HepG2 (cell line): ENCODE measurements at regions not wholly inside any gene's neighbourhood (a gene's known extent, or its start where the extent isn't known, plus 50 kb on each side); places are given as distances from the start of the nearest gene placed in this dataset.

Experiments
- ATAC-seq: fragments of 200-7000 bp; cut with Tn5 transposase; 3 replicates; pipeline ENCODE4 v1.9.1; 2020; ENCODE audit warnings: mild to moderate bottlenecking, moderate library complexity
- BruUV-seq: library from RNA; stranded (reverse); fragments of 400-500 nt; replicated peaks from 2 replicates; lab custom pipeline; 2021; lab: Mats Ljungman, UMichigan
- CTCF ChIA-PET: fragments of 300-600 bp; formaldehyde crosslinking; extraction: SDS; loops from one replicate; lab custom pipeline; 2021; ENCODE audit warnings: low total read pairs, inconsistent platforms, low intra/inter-chr PET ratio; lab: Yijun Ruan, JAX
- POLR2A ChIA-PET: fragments of 350-600 bp; sonication (Branson Sonifier 250); formaldehyde crosslinking; loops from one replicate; lab custom pipeline; 2020; ENCODE audit warnings: antibody characterized with exemption, inconsistent platforms; lab: Yijun Ruan, JAX
- DNase-seq: peaks from one replicate; pipeline ENCODE4 v3.0.0-alpha.2; 2015; ENCODE audit warnings: low spot score
- FAIRE-seq: peaks from 3 replicates; lab custom pipeline; 2011; peaks lifted over from hg19 to GRCh38; lab: Jason Lieb, UNC
- H2AFZ ChIP-seq: one replicate; pipeline ENCODE4 v1.6.1; 2011; ENCODE audit warnings: low read length, inconsistent platforms
- H3K27ac ChIP-seq: fragments of 300-600 bp; 3 replicates; pipeline ENCODE4 v1.8.0; 2011; ENCODE audit warnings: mixed run types, mild to moderate bottlenecking, mixed read lengths, low read length, inconsistent platforms; ENCODE audit not compliant: insufficient read depth; ENCODE audit errors: extremely low read length
- H3K27me3 ChIP-seq, 2 experiments: fragments of 200-600 bp in 1 of 2; 2 replicates in 1 of 2; 3 replicates in 1 of 2; pipeline versions ENCODE4 v1.6.0 to v1.8.0; 2011; ENCODE audit warnings: low read length in 2 of 2, mild to moderate bottlenecking in 2 of 2, moderate library complexity in 2 of 2, inconsistent platforms in 1 of 2; ENCODE audit not compliant: insufficient read depth in 2 of 2, control insufficient read depth in 1 of 2
- H3K36me3 ChIP-seq, 2 experiments: fragments of 200-600 bp in 1 of 2; replicated peaks in 1 of 2; 2 replicates in 1 of 2; 3 replicates in 1 of 2; pipeline versions ENCODE4 v1.5.1 to v1.8.0; 2011; ENCODE audit warnings: low read length in 2 of 2, inconsistent platforms in 1 of 2; ENCODE audit not compliant: insufficient read depth in 2 of 2, control insufficient read depth in 1 of 2
- H3K4me1 ChIP-seq: 2 replicates; pipeline ENCODE4 v1.5.1; 2012; ENCODE audit warnings: low read length, inconsistent platforms; ENCODE audit not compliant: insufficient read depth
- H3K4me2 ChIP-seq: 2 replicates; pipeline ENCODE4 v1.6.0; 2011; ENCODE audit warnings: low read depth, low read length, inconsistent platforms
- H3K4me3 ChIP-seq, 3 experiments: fragments of 200-600 bp in 1 of 3; sonication (generic), shearing (Covaris generic) in 1 of 3; replicated peaks in 1 of 3; 2 replicates each; pipeline ENCODE4 v1.5.1; 2011 to 2016; ENCODE audit warnings: low read length in 3 of 3, inconsistent platforms in 2 of 3, low read depth in 2 of 3, mild to moderate bottlenecking in 2 of 3, control low read depth in 1 of 3, mixed read lengths in 1 of 3; ENCODE audit not compliant: insufficient read depth in 1 of 3
- H3K79me2 ChIP-seq: one replicate; pipeline ENCODE4 v1.6.1; 2011; ENCODE audit warnings: low read length, inconsistent platforms; ENCODE audit not compliant: insufficient read depth
- H3K9ac ChIP-seq: 2 replicates; pipeline ENCODE4 v1.6.0; 2011; ENCODE audit warnings: mild to moderate bottlenecking, low read depth, low read length, inconsistent platforms; ENCODE audit not compliant: insufficient read depth
- H3K9me3 ChIP-seq: 2 replicates; pipeline ENCODE4 v1.5.1; 2012; ENCODE audit warnings: mild to moderate bottlenecking, low read length
- H4K20me1 ChIP-seq: 2 replicates; pipeline ENCODE4 v1.6.0; 2011; ENCODE audit warnings: inconsistent platforms, mild to moderate bottlenecking, low read length, moderate library complexity; ENCODE audit not compliant: insufficient read depth
- CREM ChIP-seq, 2 experiments: sonication (generic) in 1 of 2; formaldehyde crosslinking in 1 of 2; IDR thresholded peaks; 2 replicates each; pipeline versions ENCODE4 v1.4.0 to v1.6.1; 2016 to 2020; ENCODE audit warnings: antibody characterized with exemption in 1 of 2, mild to moderate bottlenecking in 1 of 2, missing genetic modification reagents in 1 of 2
- DR1 ChIP-seq: sonication (generic); formaldehyde crosslinking; IDR thresholded peaks from 2 replicates; pipeline ENCODE4 v1.8.0; 2021; ENCODE audit warnings: mild to moderate bottlenecking, missing genetic modification reagents, inconsistent platforms
- ETV5 ChIP-seq: IDR thresholded peaks from 2 replicates; pipeline ENCODE4 v1.6.1; 2018; ENCODE audit warnings: missing biosample characterization, missing genetic modification reagents, inconsistent platforms, borderline replicate concordance
- GFI1 ChIP-seq: sonication (generic); formaldehyde crosslinking; IDR thresholded peaks from 2 replicates; pipeline ENCODE4 v1.5.0; 2020; ENCODE audit warnings: missing genetic modification reagents, mild to moderate bottlenecking, borderline replicate concordance
- GTF2F1 ChIP-seq: fragments of 150-350 bp; IDR thresholded peaks from 2 replicates; pipeline ENCODE4 v1.6.1; 2014; ENCODE audit warnings: low read length
- MXI1 ChIP-seq: IDR thresholded peaks from 3 replicates; pipeline ENCODE4 v1.6.1; 2012; ENCODE audit warnings: low read depth, low read length, inconsistent platforms, borderline replicate concordance
- SIX1 ChIP-seq: sonication (generic); formaldehyde crosslinking; IDR thresholded peaks from 2 replicates; pipeline ENCODE4 v1.4.0; 2020; ENCODE audit warnings: missing genetic modification reagents, borderline replicate concordance
- TOPORS ChIP-seq: sonication (generic); formaldehyde crosslinking; IDR thresholded peaks from 2 replicates; pipeline ENCODE4 v1.8.0; 2023; ENCODE audit warnings: mild to moderate bottlenecking, missing genetic modification reagents
- TSC22D2 ChIP-seq: sonication (generic); formaldehyde crosslinking; IDR thresholded peaks from 2 replicates; pipeline ENCODE4 v1.5.1; 2020; ENCODE audit warnings: missing genetic modification reagents, mild to moderate bottlenecking, borderline replicate concordance
- ZFP62 ChIP-seq: sonication (generic); formaldehyde crosslinking; IDR thresholded peaks from 2 replicates; pipeline ENCODE4 v1.4.0; 2020; ENCODE audit warnings: missing genetic modification reagents
- ZNF34 ChIP-seq: sonication (generic); formaldehyde crosslinking; IDR thresholded peaks from 2 replicates; pipeline ENCODE4 v1.4.0; 2020; ENCODE audit warnings: mild to moderate bottlenecking, missing genetic modification reagents, borderline replicate concordance
- ZNF543 ChIP-seq: sonication (generic); formaldehyde crosslinking; IDR thresholded peaks from 2 replicates; pipeline ENCODE4 v1.4.0; 2020; ENCODE audit warnings: mild to moderate bottlenecking, missing genetic modification reagents
- ZNF589 ChIP-seq: sonication (generic); formaldehyde crosslinking; conservative IDR thresholded peaks from 2 replicates; pipeline ENCODE4 v1.8.0; 2022; ENCODE audit warnings: mild to moderate bottlenecking, moderate library complexity, missing genetic modification reagents
- ZNF749 ChIP-seq: sonication (generic); formaldehyde crosslinking; IDR thresholded peaks from 2 replicates; pipeline ENCODE4 v1.8.0; 2022; ENCODE audit warnings: mild to moderate bottlenecking, missing genetic modification reagents, moderate library complexity, borderline replicate concordance
- WGBS: methylation state at CpG from one replicate; pipeline ENCODE4 v1.1.6; 2017; ENCODE audit warnings: low lambda C conversion rate; 5-methylcytosine and 5-hydroxymethylcytosine counted together
- in situ Hi-C: cut with HindIII; loops from 2 replicates; pipeline ENCODE4 v1.10.0; 2017; ENCODE audit warnings: low pct_unique_long_range_greater_than_20kb; ENCODE audit not compliant: extremely low pct_ligation_motif_present
- intact Hi-C: fragments of 100-400 bp; cut with micrococcal nuclease; formaldehyde crosslinking; loops from one replicate; pipeline ENCODE4 v1.10.0; 2022; ENCODE audit not compliant: unreplicated experiment
- TF ChIP-seq, protein P1 (sequence below): sonication (generic); formaldehyde crosslinking; IDR thresholded peaks from 2 replicates; pipeline ENCODE4 v1.4.0; 2020; ENCODE audit warnings: missing genetic modification reagents

DNA sequence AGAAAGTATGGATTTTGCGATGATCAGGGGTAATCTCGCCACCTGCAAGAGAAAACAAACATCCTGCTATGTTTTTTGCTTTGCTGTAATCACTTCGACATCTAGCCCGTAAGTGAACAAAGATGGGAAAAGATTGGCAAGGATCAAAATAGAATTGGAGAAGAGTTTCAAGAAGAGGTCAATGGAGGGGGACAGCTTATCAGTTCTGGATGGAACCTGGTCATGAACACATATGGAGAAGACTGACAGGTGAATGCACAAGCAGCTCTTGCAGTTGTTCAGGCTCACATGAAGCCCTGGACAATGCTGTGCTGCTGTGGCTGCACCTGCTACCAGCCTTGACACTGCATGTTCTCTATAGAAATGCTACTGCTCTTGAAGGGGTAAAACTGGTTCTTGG is 222.1 kb downstream of the BCAS1 start:
- Histone ChIP-seq H3K27ac (no peak overlapping the region), H3K9me3 (no peaks in the 10 kb centered on the region), H3K4me3 (no peak overlapping the region), H3K36me3 (no peaks in the 10 kb centered on the region), H3K9ac (no peak overlapping the region), H2AFZ (no peak overlapping the region), H3K4me1 (peaks cover 31% of the 10 kb centered on the region), H3K27me3 (no peaks in the 10 kb centered on the region), H4K20me1 (no peaks in the 10 kb centered on the region), H3K4me2 (no peak overlapping the region), H3K79me2 (no peaks in the 10 kb centered on the region)
- CTCF ChIA-PET, result no interaction called here
- BruUV-seq, result no TSS peak
- in situ Hi-C loops (no loop called here), intact Hi-C loops (no loop called here)
- POLR2A ChIA-PET, result interaction anchor here (1.0 kb wide), 1 partner anchor 17 kb away, joined by 3 read pairs; no protein-coding TSS in a partner anchor
- 74% methylated on average over 4 of the region's 4 CpGs for WGBS
- FAIRE-seq (no peak), DNase-seq (no peak), ATAC-seq (no peak)
- TF ChIP-seq ZFP62 (CRISPR knock-in tag), result no peak
- TF ChIP-seq ETV5, result no peak
- no peak for TF ChIP-seq CREM (IDR thresholded peaks at IDR 0.05)
- TF ChIP-seq CREM (CRISPR knock-in tag; IDR thresholded peaks at IDR 0.05), result no peak
- TF ChIP-seq TSC22D2 (CRISPR knock-in tag), result no peak
- no peak for TF ChIP-seq DR1 (CRISPR knock-in tag)
- TF ChIP-seq ZNF543 (CRISPR knock-in tag), result no peak
- TF ChIP-seq ZNF34 (CRISPR knock-in tag), result no peak
- TF ChIP-seq ZNF749 (CRISPR knock-in tag), result no peak
- TF ChIP-seq, protein P1, sequence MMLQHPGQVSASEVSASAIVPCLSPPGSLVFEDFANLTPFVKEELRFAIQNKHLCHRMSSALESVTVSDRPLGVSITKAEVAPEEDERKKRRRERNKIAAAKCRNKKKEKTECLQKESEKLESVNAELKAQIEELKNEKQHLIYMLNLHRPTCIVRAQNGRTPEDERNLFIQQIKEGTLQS (CRISPR knock-in tag), result no peak
- no peak for TF ChIP-seq MXI1
- TF ChIP-seq GFI1 (CRISPR knock-in tag), result no peak
- no peak for TF ChIP-seq TOPORS (CRISPR knock-in tag)
- TF ChIP-seq SIX1 (CRISPR knock-in tag), result no peak
- no peak for TF ChIP-seq GTF2F1
- TF ChIP-seq ZNF589 (CRISPR knock-in tag), result no peak
